SKM-1 (cell line): ENCODE measurements at regions not wholly inside any gene's neighbourhood (a gene's known extent, or its start where the extent isn't known, plus 50 kb on each side); places are given as distances from the start of the nearest gene placed in this dataset.
"Not testable (repeated sequence)": the region's sequence is repeated elsewhere in the genome, so short reads cannot be mapped to it uniquely, and the experiment has no call there.

Experiments used
- DNase-seq: peaks from one replicate; lab custom pipeline; 2025; ENCODE audit not compliant: unreplicated experiment; lab: John Stamatoyannopoulos, UW

GRCh38 chr14:40410708-40411107 lies 978.5 kb upstream of the FBXO33 start:
- DNase-seq = no peak

- no peak for DNase-seq
Observed at GRCh38 chr14:40402957-40403356, 970.7 kb upstream of the FBXO33 start.

GRCh38 chr14:40398981-40399380 lies 966.7 kb upstream of the FBXO33 start:
- DNase-seq = no peak

GRCh38 chr14:40394634-40395340 lies 962.6 kb upstream of the FBXO33 start:
- DNase-seq = no peak

- no peak for DNase-seq
Observed at GRCh38 chr14:40393143-40393542, 960.9 kb upstream of the FBXO33 start.

GRCh38 chr14:40386433-40386832 lies 954.2 kb upstream of the FBXO33 start:
- DNase-seq = no peak

GRCh38 chr14:40374221-40374620 lies 942.0 kb upstream of the FBXO33 start:
- DNase-seq = no peak

- DNase-seq = no peak
Observed at GRCh38 chr14:40371011-40371410, 938.8 kb upstream of the FBXO33 start.

- no peak for DNase-seq
Observed at GRCh38 chr14:40368314-40368713, 936.1 kb upstream of the FBXO33 start.

- no peak for DNase-seq
Observed at GRCh38 chr14:40367717-40368116, 935.5 kb upstream of the FBXO33 start.

- DNase-seq = no peak
Observed at GRCh38 chr14:40365305-40365704, 933.1 kb upstream of the FBXO33 start.

GRCh38 chr14:40362856-40363255 lies 930.6 kb upstream of the FBXO33 start:
- DNase-seq = no peak

- no peak for DNase-seq
Observed at GRCh38 chr14:40354754-40355153, 922.5 kb upstream of the FBXO33 start.

GRCh38 chr14:40348104-40348503 lies 915.9 kb upstream of the FBXO33 start:
- DNase-seq = not testable (repeated sequence)

- no peak for DNase-seq
Observed at GRCh38 chr14:40347675-40348074, 915.4 kb upstream of the FBXO33 start.

GRCh38 chr14:40346275-40346674 lies 914.0 kb upstream of the FBXO33 start:
- DNase-seq = no peak

GRCh38 chr14:40345334-40345733 lies 913.1 kb upstream of the FBXO33 start:
- no peak for DNase-seq

- DNase-seq = no peak
Observed at GRCh38 chr14:40340708-40341107, 908.5 kb upstream of the FBXO33 start.

- no peak for DNase-seq
Observed at GRCh38 chr14:40336846-40337245, 904.6 kb upstream of the FBXO33 start.

- DNase-seq = not testable (repeated sequence)
Observed at GRCh38 chr14:40326519-40326918, 894.3 kb upstream of the FBXO33 start.

GRCh38 chr14:40318211-40318719 lies 886.0 kb upstream of the FBXO33 start:
- no peak for DNase-seq

- no peak for DNase-seq
Observed at GRCh38 chr14:40317690-40318089, 885.5 kb upstream of the FBXO33 start.

- DNase-seq = no peak
Observed at GRCh38 chr14:40312296-40312695, 880.1 kb upstream of the FBXO33 start.
